GM23338 (cell line): ENCODE measurements at regions not wholly inside any gene's neighbourhood (a gene's known extent, or its start where the extent isn't known, plus 50 kb on each side); places are given as distances from the start of the nearest gene placed in this dataset.

ENCODE experiments used
- POLR2AphosphoS5 ChIP-seq: IDR thresholded peaks from 2 replicates; pipeline ENCODE4 v1.6.1; 2016; ENCODE audit warnings: antibody characterized with exemption, low read depth
- ZNF331 ChIP-seq: fragments of 250-450 bp; sonication (Bioruptor Pico); IDR thresholded peaks from 2 replicates; pipeline ENCODE4 v1.5.0; 2020; ENCODE audit warnings: low read depth, mild to moderate bottlenecking, moderate library complexity
- TF ChIP-seq, protein P1 (sequence below), 2 experiments: fragments of 200-600 bp in 1 of 2; sonication (generic) in 1 of 2; conservative IDR thresholded peaks; 2 replicates each; pipeline versions ENCODE4 v1.5.1 to v1.6.1; 2016 to 2017; ENCODE audit warnings: antibody characterized with exemption in 2 of 2, low read depth in 2 of 2, mild to moderate bottlenecking in 2 of 2, moderate library complexity in 1 of 2

DNA sequence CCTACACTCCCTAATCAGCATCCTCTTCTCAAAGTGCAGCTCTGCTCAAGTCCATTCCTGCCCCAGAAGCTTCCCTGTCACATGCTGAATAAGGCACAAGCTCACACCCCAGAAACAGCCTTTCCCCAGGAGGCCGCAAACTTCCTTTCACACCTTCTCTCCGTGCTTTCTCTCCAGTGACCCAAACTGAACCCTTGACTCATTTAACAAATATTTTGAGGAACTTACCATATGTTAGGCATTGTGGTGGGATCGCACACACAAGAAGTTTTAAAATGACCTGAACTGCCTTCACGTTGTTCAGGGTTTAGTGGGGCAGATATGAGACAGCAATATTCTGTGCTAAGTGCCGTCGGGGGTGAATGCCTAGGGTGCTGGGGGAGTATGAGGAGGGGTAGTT, 161.3 kb downstream of the INSIG2 start:
- TF ChIP-seq, protein P1, sequence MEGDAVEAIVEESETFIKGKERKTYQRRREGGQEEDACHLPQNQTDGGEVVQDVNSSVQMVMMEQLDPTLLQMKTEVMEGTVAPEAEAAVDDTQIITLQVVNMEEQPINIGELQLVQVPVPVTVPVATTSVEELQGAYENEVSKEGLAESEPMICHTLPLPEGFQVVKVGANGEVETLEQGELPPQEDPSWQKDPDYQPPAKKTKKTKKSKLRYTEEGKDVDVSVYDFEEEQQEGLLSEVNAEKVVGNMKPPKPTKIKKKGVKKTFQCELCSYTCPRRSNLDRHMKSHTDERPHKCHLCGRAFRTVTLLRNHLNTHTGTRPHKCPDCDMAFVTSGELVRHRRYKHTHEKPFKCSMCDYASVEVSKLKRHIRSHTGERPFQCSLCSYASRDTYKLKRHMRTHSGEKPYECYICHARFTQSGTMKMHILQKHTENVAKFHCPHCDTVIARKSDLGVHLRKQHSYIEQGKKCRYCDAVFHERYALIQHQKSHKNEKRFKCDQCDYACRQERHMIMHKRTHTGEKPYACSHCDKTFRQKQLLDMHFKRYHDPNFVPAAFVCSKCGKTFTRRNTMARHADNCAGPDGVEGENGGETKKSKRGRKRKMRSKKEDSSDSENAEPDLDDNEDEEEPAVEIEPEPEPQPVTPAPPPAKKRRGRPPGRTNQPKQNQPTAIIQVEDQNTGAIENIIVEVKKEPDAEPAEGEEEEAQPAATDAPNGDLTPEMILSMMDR (conservative IDR thresholded peaks at IDR 0.05; ENCODE audit: low read depth in 2 of 2) = no peak
- TF ChIP-seq ZNF331 (CRISPR knock-in tag) = no peak
- TF ChIP-seq POLR2AphosphoS5 = no peak
